ENCODE measurements at regions not wholly inside any gene's neighbourhood (a gene's known extent, or its start where the extent isn't known, plus 50 kb on each side); places are given as distances from the start of the nearest gene placed in this dataset.

DNA sequence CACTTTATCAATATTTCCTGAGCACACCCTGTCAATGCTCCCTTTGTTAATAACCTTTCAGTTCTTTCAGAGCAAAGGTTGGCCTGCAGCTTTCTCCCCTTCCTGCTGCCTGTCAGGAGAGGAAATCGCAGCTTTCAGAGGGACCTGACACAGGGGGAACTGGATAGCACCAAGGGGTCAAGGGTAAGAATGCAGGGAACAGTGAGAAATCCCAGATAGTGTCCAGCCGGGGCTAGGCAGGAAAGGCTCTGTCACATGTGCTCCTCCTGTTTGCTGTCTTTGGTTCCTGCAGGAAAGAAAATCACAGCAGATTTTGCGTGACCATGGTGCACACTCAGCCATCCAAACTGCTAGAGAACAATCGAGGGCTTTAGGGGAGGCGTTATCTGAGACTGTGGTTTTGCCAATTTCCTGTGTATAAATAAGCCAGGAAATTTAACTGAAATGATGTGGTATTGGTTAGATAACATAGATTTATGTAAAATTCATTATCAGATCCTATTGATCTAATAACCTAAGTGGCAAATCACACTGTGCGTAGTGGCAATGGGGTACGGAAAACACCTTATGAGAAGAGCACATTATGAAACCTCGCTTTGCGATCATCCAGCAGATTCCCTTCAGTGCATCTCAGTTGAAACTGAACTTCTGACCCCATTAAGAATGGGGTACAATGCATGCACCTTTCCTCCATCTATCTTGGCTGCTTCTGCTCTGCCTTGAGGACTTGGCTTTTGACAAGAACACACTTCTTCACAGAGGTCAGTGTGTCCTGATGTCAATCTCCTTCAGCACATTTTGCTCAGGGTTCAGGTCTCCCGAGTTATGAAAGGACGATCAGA is 178.0 kb downstream of the ICOS start:
- TF ChIP-seq, protein P1, sequence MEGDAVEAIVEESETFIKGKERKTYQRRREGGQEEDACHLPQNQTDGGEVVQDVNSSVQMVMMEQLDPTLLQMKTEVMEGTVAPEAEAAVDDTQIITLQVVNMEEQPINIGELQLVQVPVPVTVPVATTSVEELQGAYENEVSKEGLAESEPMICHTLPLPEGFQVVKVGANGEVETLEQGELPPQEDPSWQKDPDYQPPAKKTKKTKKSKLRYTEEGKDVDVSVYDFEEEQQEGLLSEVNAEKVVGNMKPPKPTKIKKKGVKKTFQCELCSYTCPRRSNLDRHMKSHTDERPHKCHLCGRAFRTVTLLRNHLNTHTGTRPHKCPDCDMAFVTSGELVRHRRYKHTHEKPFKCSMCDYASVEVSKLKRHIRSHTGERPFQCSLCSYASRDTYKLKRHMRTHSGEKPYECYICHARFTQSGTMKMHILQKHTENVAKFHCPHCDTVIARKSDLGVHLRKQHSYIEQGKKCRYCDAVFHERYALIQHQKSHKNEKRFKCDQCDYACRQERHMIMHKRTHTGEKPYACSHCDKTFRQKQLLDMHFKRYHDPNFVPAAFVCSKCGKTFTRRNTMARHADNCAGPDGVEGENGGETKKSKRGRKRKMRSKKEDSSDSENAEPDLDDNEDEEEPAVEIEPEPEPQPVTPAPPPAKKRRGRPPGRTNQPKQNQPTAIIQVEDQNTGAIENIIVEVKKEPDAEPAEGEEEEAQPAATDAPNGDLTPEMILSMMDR (IDR thresholded peaks at IDR 0.05): no peak
- no peak for TF ChIP-seq POLR2A (IDR thresholded peaks at IDR 0.05)

All from lower leg skin (tissue), 3 donors.